Inferior parietal cortex (tissue), 1 donor: ENCODE measurements at regions not wholly inside any gene's neighbourhood (a gene's known extent, or its start where the extent isn't known, plus 50 kb on each side); places are given as distances from the start of the nearest gene placed in this dataset.
"Not testable (repeated sequence)": the region's sequence is repeated elsewhere in the genome, so short reads cannot be mapped to it uniquely, and the experiment has no call there.

Source experiments
- DNase-seq: peaks from one replicate; pipeline ENCODE4 v3.0.0-alpha.2; 2016; ENCODE audit errors: extremely low spot score

GRCh38 chr5:91499943-91500531, 116.9 kb upstream of the ARRDC3 start:
- peak; percentile 72 for DNase-seq

DNA sequence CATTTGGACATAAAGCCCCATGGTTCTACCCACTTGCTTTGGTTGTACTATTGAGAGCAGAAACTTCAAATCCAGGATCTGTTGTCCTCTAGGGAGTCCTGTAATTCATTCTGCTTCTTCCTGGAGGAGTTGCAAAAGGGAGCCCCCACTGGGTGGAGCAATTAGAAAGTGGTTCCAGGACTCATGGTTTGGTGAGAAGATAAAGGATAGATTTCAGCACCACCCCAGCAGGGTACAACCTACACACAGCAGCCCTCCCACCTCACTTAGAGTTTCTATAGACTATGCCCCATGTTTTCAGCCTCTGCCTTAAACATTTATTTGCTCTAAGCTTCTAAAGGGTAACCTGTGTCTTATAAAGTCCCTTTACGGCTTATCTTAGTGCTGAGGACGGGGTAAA, 112.6 kb upstream of the ARRDC3 start:
- DNase-seq, result no peak

DNA sequence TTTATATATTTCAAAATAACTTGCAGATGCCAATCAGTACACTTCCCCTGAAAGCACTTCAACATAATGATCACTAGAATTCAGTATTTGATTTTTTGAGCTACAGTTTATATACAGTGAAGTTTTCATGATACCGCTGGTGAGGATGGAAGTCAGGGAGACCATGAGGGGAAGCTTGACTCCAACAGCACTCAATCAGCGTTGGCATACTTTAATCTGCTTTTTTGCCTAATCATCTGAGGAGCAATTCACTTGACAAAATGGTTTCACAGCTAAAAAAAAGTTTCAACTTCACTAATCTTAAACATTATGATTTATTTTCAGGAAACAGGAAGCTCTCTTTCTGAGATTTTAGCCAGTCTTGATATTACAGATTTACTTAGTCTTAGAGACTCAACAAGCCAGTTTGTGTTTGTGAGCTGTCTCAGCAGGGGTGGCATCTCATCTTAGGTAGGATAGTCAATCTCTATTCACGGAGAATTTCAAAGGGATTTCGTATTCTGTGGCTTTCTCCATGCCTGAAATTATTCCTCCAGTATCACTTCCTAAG, 111.4 kb upstream of the ARRDC3 start:
- DNase-seq, result no peak

GRCh38 chr5:91493086-91493485, 110.0 kb upstream of the ARRDC3 start:
- no peak for DNase-seq

GRCh38 chr5:91491229-91491628, 108.1 kb upstream of the ARRDC3 start:
- DNase-seq, result no peak

DNA sequence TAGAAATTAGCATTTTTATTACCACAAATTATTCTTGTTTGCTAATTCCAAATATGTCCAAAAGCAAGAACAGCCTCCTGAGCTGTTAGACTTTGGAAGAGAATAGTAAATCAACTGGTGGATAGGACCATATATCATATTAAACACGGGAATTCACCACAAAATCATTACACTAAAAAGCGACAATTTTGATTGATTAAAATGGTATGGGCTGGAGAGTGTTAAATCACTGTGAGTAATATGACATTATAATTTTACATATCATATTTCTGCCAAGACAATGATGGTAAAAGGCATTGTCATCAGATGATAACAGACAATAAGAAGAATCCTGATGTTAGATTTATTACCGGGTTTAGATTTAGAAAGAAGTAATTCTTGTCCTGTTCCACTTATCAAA, 107.2 kb upstream of the ARRDC3 start:
- DNase-seq, result no peak

DNA sequence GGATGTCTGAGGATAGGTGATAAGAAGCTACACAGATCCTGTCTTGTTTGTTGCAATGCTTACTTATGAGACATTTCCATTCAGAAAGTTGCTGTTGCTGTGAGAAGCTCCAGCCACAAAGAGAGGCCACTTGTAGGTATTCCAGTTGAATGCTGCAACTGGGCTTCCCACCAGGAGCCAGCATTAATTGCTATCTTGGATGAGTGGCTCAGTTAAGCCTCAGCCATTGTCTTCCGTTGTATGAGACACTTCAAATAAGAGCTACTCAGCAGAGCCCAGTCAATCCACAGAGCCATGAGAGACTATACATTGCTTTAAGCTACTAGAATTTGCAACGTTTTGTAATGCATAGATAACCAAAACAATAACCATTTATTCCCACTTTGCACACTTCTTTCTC, 104.3 kb upstream of the ARRDC3 start:
- no peak for DNase-seq

DNA sequence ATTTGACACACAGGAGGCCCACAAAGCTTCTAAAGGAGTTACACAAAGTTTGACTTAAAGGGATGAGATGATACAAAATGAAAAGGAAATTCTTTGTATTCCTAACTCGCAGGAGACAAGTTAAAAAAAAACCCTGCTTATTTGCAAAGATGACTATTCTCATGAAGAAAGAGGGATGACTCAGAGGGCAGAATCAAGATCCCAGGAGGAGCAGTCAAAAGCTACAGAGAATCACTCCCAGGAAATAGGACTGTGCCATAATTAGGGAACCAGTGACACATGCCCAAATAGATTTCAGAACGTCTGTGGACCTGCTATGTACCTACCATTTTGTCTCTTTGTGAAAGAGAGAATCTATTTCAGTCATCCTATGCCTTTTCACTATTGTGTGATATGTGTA, 103.5 kb upstream of the ARRDC3 start:
- no peak for DNase-seq

DNA sequence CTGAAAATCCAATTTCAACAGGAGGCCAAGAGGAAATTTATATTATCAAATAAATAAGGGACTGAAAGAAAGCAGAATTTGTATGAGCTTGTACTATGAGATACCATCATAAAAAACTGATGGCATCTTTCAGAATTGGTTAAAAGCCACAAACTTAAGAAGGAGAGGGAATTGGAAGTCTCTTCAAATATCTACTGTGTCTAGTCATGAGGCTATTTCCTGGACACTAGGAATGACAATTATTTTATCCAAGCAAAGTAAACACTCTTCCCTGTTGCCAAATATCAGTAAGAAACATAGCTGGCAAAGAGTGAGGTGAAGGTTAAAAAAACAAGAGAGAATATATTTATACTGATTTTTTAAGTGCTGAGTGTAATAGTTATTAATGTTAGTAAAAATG, 101.5 kb upstream of the ARRDC3 start:
- no peak for DNase-seq

DNA sequence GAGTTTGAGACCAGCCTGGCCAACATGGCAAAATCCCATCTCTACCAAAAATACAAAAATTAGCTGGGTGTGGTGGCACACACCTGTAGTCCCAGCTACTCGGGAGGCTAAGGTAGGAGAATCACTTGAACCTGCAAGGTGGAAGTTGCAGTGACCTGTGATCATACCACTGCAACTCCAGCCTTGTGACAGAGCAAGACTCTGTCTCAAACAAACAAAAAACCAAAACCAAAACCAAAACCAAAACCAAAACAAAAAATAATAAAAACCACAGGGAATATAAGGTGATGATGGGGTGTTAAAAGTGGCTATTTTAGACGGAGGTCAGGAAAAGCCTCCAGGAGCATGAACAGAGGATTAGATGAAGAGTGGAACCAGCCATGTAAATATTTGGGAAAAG, 96.3 kb upstream of the ARRDC3 start:
- not testable (repeated sequence) for DNase-seq

- DNase-seq, result no peak
Measured at GRCh38 chr5:91478096-91478495, 95.0 kb upstream of the ARRDC3 start.

DNA sequence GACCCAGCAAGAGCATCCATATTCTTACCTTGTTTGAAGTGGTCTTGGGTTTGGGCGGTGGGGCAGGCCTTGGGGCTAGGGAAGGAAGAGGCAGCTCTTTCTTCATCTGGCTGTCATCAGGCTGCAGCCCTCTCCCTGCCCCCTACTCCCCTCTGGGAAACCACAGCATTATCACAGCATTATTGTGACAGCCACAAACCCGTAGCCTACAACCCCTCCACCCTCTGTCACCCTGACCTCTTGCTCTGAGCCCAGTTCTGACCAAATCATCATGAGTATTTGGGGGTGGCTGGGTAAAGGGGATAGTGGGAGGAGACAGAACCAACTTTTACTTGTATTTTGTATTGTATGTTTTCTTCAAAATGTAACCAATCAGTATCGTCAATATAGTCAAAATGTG, 94.3 kb upstream of the ARRDC3 start:
- no peak for DNase-seq

DNA sequence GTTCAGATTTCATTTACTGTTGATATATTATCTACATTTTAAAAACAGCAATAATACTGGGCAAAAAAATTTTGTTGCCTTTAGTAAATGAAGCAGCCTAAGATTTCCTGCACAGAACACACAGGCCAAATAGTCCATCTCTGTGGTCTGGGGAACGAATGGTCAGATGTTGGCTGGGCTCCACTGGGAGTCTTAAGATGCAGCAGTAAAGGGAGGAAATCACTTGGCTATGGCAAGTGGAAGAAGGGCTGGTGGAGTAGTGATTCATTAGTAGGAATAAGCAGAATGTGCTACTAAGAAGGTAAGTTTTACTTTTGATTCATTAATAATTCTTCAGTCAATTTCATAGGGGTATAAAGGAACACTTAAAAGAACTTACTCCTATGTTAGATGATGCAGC, 91.1 kb upstream of the ARRDC3 start:
- no peak for DNase-seq

DNA sequence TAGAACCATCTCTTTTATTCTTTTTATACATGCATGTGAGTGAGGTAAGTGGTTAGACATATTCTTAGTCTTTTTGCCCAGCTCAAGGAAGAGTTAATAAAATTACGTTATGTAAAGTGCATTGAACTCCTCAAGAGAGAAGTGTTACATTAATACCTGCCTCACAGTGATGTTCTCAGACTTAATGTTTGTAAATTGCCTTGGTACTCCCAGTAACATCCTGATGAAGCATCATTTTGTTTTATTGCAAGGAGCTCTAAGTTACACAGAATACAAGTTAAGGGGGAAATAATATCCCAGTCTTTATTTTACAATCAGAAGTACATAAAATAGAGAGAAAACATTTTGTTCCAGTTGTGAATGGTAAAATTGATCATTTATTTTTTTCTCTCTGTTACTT, 89.5 kb upstream of the ARRDC3 start:
- DNase-seq, result no peak

DNA sequence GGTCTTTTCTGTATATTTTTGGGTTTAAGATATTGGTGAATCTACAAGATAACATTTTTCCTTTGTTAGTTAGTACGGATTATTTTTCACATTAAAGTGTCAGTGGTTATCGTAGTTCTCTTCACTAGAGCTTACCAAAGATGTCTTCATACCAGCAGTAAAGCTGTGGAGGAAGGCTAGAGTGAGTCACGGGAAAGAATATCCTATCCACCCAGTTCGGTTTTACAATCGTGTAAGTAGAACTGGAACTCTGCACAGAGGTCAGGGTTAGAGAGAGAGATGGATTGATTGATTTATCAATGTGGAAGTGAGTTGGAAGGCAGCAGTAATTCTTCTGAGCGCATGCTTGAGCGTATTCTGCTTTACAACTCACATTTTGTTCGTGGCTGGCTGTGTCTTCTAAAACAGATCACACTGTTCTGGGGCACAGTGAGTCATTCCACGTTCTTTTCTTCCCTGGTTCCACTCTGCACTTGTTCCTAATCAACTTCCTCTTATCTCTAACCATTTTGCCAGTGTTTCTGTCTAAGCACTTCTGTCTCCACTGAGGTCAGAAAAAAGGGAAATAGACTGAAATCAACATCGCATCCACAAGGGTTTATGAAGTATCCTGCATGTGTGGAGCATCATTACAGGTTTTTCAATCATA, 86.5 kb upstream of the ARRDC3 start:
- DNase-seq, result peak; percentile 65

- DNase-seq, result peak; percentile 53
Measured at GRCh38 chr5:91468651-91469422, 85.7 kb upstream of the ARRDC3 start.

GRCh38 chr5:91464886-91465646, 81.9 kb upstream of the ARRDC3 start:
- no peak for DNase-seq

DNA sequence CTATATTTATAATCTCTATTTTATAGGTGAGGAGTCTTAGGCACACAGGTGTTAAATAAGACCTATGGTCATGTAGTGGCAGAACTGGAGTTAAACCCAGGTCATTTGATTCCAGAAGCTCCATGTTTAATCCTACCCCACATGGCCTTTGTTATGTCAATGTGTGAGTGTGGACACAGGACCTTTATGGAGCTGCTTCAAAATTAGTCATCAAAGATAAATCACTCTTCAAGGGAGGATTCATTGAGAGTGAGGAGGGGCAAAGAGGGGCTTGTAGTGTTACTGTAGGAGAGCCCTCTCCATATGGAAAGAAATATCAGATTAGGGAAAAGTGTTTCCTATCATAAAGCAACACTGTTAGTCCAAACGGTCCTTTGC, 74.6 kb upstream of the ARRDC3 start:
- DNase-seq, result no peak

- DNase-seq, result no peak
Measured at GRCh38 chr5:91456928-91457680, 74.0 kb upstream of the ARRDC3 start.

GRCh38 chr5:91449083-91449482, 66.0 kb upstream of the ARRDC3 start:
- no peak for DNase-seq

- not testable (repeated sequence) for DNase-seq
Measured at GRCh38 chr5:91448079-91448478, 65.0 kb upstream of the ARRDC3 start.
